Astrocyte of the spinal cord (primary cell): ENCODE measurements at regions not wholly inside any gene's neighbourhood (a gene's known extent, or its start where the extent isn't known, plus 50 kb on each side); places are given as distances from the start of the nearest gene placed in this dataset.
"Not testable (repeated sequence)": the region's sequence is repeated elsewhere in the genome, so short reads cannot be mapped to it uniquely, and the experiment has no call there.

Experiments
- DNase-seq: peaks from one replicate; pipeline ENCODE4 v3.0.0; 2011; ENCODE audit warnings: low read depth, low spot score
- H3K4me3 ChIP-seq: 2 replicates; pipeline ENCODE4 v1.5.1; 2011; ENCODE audit warnings: low read depth, mild to moderate bottlenecking, low read length, moderate library complexity
- CTCF ChIP-seq: IDR thresholded peaks from 2 replicates; pipeline ENCODE4 v1.5.1; 2012; ENCODE audit warnings: low read depth, mild to moderate bottlenecking, low read length, inconsistent platforms
- in situ Hi-C: cut with HindIII; loops from 2 replicates; pipeline ENCODE4 v1.10.0; 2017; ENCODE audit warnings: low sequenced_read_pairs

GRCh38 chr5:15105799-15106393, 234.3 kb upstream of the ANKH start:
- DNase-seq = peak; percentile 60
- in situ Hi-C loops = no loop called here
- peak; percentile 85 for TF ChIP-seq CTCF
- no peak overlapping the region for H3K4me3 ChIP-seq

GRCh38 chr5:15103864-15104263, 232.3 kb upstream of the ANKH start:
- in situ Hi-C loops = no loop called here
- TF ChIP-seq CTCF = no peak
- no peak overlapping the region for H3K4me3 ChIP-seq
- no peak for DNase-seq

GRCh38 chr5:15103130-15103529, 231.6 kb upstream of the ANKH start:
- no peak for DNase-seq
- in situ Hi-C loops = no loop called here
- no peak overlapping the region for H3K4me3 ChIP-seq
- TF ChIP-seq CTCF = no peak

GRCh38 chr5:15097552-15097951, 226.0 kb upstream of the ANKH start:
- no peak for DNase-seq
- no peak for TF ChIP-seq CTCF
- in situ Hi-C loops = no loop called here
- no peak overlapping the region for H3K4me3 ChIP-seq

- H3K4me3 ChIP-seq, in situ Hi-C loops, DNase-seq: not testable (repeated sequence)
Observed at GRCh38 chr5:15096686-15097085, 225.1 kb upstream of the ANKH start.

- no peak for DNase-seq
- in situ Hi-C loops = no loop called here
- TF ChIP-seq CTCF = no peak
- H3K4me3 ChIP-seq = no peak overlapping the region
Observed at GRCh38 chr5:15092801-15093200, 221.2 kb upstream of the ANKH start.

GRCh38 chr5:15085671-15086070, 214.1 kb upstream of the ANKH start:
- no peak for DNase-seq
- in situ Hi-C loops = no loop called here
- no peak for TF ChIP-seq CTCF
- H3K4me3 ChIP-seq = no peak overlapping the region
